ENCODE measurements at regions not wholly inside any gene's neighbourhood (a gene's known extent, or its start where the extent isn't known, plus 50 kb on each side); places are given as distances from the start of the nearest gene placed in this dataset.
A peak's percentile ranks its signal among the peaks of the same experiment; 100 is the strongest.
"Not testable (repeated sequence)": the region's sequence is repeated elsewhere in the genome, so short reads cannot be mapped to it uniquely, and the experiment has no call there.

DNA sequence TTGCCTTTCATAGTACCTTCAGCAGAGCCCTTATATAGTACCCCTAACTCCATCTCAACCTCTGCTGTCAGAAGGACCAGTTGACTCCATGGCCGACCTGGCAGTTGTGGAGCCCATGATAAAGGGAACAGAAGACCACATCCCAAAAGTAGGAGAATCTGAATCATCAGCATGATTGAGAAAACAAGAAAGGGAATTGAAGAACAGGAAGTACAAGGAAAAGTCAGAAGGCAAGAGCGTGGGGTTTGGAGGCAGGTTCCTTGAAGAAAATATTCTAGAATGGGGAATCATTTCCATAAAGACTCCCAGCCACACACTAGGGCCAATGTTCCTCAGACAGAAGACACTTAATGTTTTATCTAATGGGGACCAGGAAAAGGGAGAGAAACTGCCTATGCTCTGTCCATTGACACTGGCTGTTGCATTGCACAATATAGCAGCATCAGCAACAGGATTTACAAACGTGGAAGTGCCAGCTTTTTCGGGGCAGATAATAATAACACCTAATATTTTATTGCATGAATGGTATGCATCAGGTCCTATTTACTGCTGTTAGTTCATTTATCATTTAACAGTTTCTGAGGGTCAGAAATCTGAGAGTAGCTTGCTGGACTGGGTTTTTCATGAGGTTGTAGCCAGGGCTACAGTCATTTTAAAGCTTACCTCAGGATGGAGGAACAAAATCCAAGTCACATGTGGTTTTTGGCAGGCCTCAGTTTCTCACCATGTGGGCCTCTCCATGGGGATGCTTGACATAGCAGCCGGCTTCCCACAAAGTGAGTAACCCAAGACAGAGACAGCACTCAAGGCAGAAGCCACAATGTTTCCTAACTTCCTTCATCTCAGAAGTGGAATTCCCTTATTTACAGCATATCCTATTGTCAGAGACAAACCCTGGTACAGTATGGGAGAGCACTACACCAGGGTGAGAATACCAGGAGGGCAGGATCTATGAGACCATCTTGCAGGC lies 483.4 kb downstream of the PLPP3 start:
- Mint-ChIP-seq H3K27me3 (no peaks in the 10 kb centered on the region), H3K4me1 (no peaks in the 10 kb centered on the region), H3K27ac (no peak overlapping the region), H3K4me3 (no peak overlapping the region), H3K9me3 (no peaks in the 10 kb centered on the region)
- ATAC-seq = no peak
- no peak for DNase-seq

- Mint-ChIP-seq H3K4me3 (no peak overlapping the region), H3K27me3 (no peaks in the 10 kb centered on the region), H3K9me3 (no peaks in the 10 kb centered on the region), H3K4me1 (no peaks in the 10 kb centered on the region), H3K27ac (no peak overlapping the region)
- ATAC-seq (no peak), DNase-seq (no peak)
Measured at GRCh38 chr1:56094168-56094567, 485.2 kb downstream of the PLPP3 start.

GRCh38 chr1:56092684-56093570 lies 486.4 kb downstream of the PLPP3 start:
- no peak overlapping the region for H3K27ac Mint-ChIP-seq
- ATAC-seq (no peak), DNase-seq (no peak)
- H3K4me1 Mint-ChIP-seq = no peaks in the 10 kb centered on the region
- no peaks in the 10 kb centered on the region for H3K27me3 Mint-ChIP-seq
- H3K9me3 Mint-ChIP-seq = no peaks in the 10 kb centered on the region
- no peak overlapping the region for H3K4me3 Mint-ChIP-seq

GRCh38 chr1:56089826-56090225 lies 489.5 kb downstream of the PLPP3 start:
- H3K4me3 Mint-ChIP-seq, H3K27me3 Mint-ChIP-seq, ATAC-seq, H3K27ac Mint-ChIP-seq, H3K4me1 Mint-ChIP-seq, H3K9me3 Mint-ChIP-seq, DNase-seq: not testable (repeated sequence)

- no peaks in the 10 kb centered on the region for H3K9me3 Mint-ChIP-seq
- H3K27ac Mint-ChIP-seq = no peak overlapping the region
- DNase-seq (no peak), ATAC-seq (no peak)
- H3K4me1 Mint-ChIP-seq = no peaks in the 10 kb centered on the region
- H3K27me3 Mint-ChIP-seq = no peaks in the 10 kb centered on the region
- H3K4me3 Mint-ChIP-seq = no peak overlapping the region
Measured at GRCh38 chr1:56084246-56084645, 495.1 kb downstream of the PLPP3 start.

GRCh38 chr1:56081736-56082135 lies 497.6 kb downstream of the PLPP3 start:
- Mint-ChIP-seq H3K27ac (peak overlapping the region in 1 of 2 donors; percentile 4), H3K4me1 (no peaks in the 10 kb centered on the region), H3K4me3 (no peak overlapping the region), H3K27me3 (no peaks in the 10 kb centered on the region), H3K9me3 (no peaks in the 10 kb centered on the region)
- ATAC-seq (no peak), DNase-seq (no peak)

- ATAC-seq = no peak
- H3K27me3 Mint-ChIP-seq = no peaks in the 10 kb centered on the region
- H3K27ac Mint-ChIP-seq = no peak overlapping the region
- H3K9me3 Mint-ChIP-seq = no peaks in the 10 kb centered on the region
- no peaks in the 10 kb centered on the region for H3K4me1 Mint-ChIP-seq
- H3K4me3 Mint-ChIP-seq = no peak overlapping the region
- DNase-seq = no peak
Measured at GRCh38 chr1:56081173-56081572, 498.2 kb downstream of the PLPP3 start.

- no peaks in the 10 kb centered on the region for H3K4me1 Mint-ChIP-seq
- no peak overlapping the region for H3K4me3 Mint-ChIP-seq
- H3K9me3 Mint-ChIP-seq = no peaks in the 10 kb centered on the region
- DNase-seq (no peak), ATAC-seq (no peak)
- H3K27me3 Mint-ChIP-seq = no peaks in the 10 kb centered on the region
- H3K27ac Mint-ChIP-seq = no peak overlapping the region
Measured at GRCh38 chr1:56080123-56080522, 499.2 kb downstream of the PLPP3 start.

GRCh38 chr1:56079391-56079790 lies 500.0 kb downstream of the PLPP3 start:
- Mint-ChIP-seq H3K9me3 (no peaks in the 10 kb centered on the region), H3K4me3 (no peak overlapping the region), H3K27me3 (no peaks in the 10 kb centered on the region), H3K27ac (no peak overlapping the region), H3K4me1 (no peaks in the 10 kb centered on the region)
- DNase-seq (no peak), ATAC-seq (no peak)

- no peaks in the 10 kb centered on the region for H3K27me3 Mint-ChIP-seq
- no peak for ATAC-seq
- no peak overlapping the region for H3K27ac Mint-ChIP-seq
- DNase-seq = no peak
- H3K4me3 Mint-ChIP-seq = no peak overlapping the region
- no peaks in the 10 kb centered on the region for H3K4me1 Mint-ChIP-seq
- H3K9me3 Mint-ChIP-seq = no peaks in the 10 kb centered on the region
Measured at GRCh38 chr1:56077206-56077605, 502.2 kb downstream of the PLPP3 start.

GRCh38 chr1:56074007-56074651 lies 505.2 kb downstream of the PLPP3 start:
- DNase-seq (no peak), ATAC-seq (no peak)
- H3K27ac Mint-ChIP-seq = no peak overlapping the region
- no peaks in the 10 kb centered on the region for H3K27me3 Mint-ChIP-seq
- peaks cover 0 to 5% of the 10 kb centered on the region in 2 donors for H3K9me3 Mint-ChIP-seq
- H3K4me3 Mint-ChIP-seq = no peak overlapping the region
- H3K4me1 Mint-ChIP-seq = no peaks in the 10 kb centered on the region

GRCh38 chr1:56073614-56074006 lies 505.8 kb downstream of the PLPP3 start:
- Mint-ChIP-seq H3K4me1 (no peaks in the 10 kb centered on the region), H3K27me3 (no peaks in the 10 kb centered on the region), H3K9me3 (peaks cover 0 to 7% of the 10 kb centered on the region in 2 donors), H3K4me3 (no peak overlapping the region), H3K27ac (no peak overlapping the region)
- DNase-seq (no peak), ATAC-seq (no peak)

DNA sequence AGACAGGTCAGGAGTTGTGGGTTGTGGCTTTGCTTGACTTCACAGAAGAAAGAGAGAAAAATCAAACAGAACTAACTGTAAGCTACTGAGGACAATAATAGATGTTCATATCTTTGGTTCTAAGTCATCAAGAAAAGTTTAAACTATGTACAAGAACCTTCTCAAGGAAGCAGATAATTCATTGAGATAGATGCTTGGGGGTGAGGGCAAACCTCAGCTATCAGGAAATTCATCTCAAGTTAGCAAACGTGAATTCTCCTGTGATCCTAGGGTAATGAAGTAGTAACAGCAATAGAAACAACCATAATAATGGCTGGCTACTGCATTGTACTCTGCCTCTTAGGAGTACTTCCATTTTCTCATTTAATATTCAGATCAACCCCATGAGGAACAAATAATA lies 506.2 kb downstream of the PLPP3 start:
- no peaks in the 10 kb centered on the region for H3K27me3 Mint-ChIP-seq

GRCh38 chr1:56072310-56072709 lies 507.1 kb downstream of the PLPP3 start:
- Mint-ChIP-seq H3K27me3 (no peaks in the 10 kb centered on the region), H3K4me1 (no peaks in the 10 kb centered on the region), H3K9me3 (peaks cover 0 to 7% of the 10 kb centered on the region in 2 donors), H3K4me3 (no peak overlapping the region), H3K27ac (no peak overlapping the region)
- no peak for ATAC-seq
- no peak for DNase-seq

More for the DNA sequence above, 506.2 kb downstream of the PLPP3 start:
- H3K4me3 Mint-ChIP-seq = no peak overlapping the region
- DNase-seq = no peak
- H3K9me3 Mint-ChIP-seq = peaks cover 0 to 7% of the 10 kb centered on the region in 2 donors
- H3K27ac Mint-ChIP-seq = no peak overlapping the region
- no peaks in the 10 kb centered on the region for H3K4me1 Mint-ChIP-seq
- no peak for ATAC-seq

DNA sequence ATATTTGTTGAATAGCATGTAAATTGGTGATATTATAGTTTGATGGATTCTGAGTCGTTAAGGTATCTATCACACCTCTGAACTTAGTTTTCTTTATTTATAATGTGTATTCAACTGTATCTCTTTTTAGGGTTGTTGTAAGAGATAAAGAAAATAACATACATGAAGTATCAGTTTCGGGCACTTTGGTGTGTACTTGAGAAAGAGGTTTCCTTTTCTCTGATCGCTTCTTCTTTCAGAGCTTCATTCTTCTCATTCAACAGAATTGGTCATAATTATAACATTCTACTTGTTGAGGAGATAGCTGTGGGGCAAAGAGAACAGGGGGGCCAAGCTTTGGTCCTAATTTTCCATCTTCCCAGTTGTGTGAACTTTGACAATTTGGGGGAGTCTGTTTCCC lies 508.0 kb downstream of the PLPP3 start:
- DNase-seq = no peak
- no peak overlapping the region for H3K27ac Mint-ChIP-seq
- H3K9me3 Mint-ChIP-seq = peaks cover 0 to 7% of the 10 kb centered on the region in 2 donors
- H3K27me3 Mint-ChIP-seq = no peaks in the 10 kb centered on the region
- H3K4me1 Mint-ChIP-seq = no peaks in the 10 kb centered on the region
- H3K4me3 Mint-ChIP-seq = no peak overlapping the region
- no peak for ATAC-seq
